ENCODE measurements at regions not wholly inside any gene's neighbourhood (a gene's known extent, or its start where the extent isn't known, plus 50 kb on each side); places are given as distances from the start of the nearest gene placed in this dataset.

DNA sequence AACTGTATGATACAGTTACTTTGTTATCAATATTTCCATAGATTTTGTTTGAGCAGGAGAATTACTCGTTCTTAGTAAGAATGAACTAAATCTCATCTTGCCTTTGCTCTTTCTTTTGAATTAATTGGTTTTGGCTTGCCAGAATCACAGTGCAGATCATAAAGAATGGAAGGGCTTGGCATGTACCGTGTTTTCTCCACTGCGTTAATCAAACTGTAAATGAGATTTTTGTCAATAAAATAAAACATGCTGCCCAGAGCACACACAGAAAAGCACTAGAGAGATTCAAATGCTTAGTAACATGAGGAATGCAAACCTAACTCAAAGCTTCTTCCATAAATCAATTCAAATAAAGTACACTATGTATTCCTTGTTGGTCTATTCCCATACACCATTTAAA lies 229.6 kb upstream of the CDH2 start (continued):
- TF ChIP-seq TCF12 (IDR thresholded peaks at IDR 0.05; ENCODE audit: low read depth, low read length) (no peak), YY1 (IDR thresholded peaks at IDR 0.05; ENCODE audit: low read depth, low read length) (no peak), TBP (IDR thresholded peaks at IDR 0.05; ENCODE audit: low read depth, low read length) (no peak), SUZ12 (IDR thresholded peaks at IDR 0.05; ENCODE audit: low read length) (no peak)
- TF ChIP-seq, protein P1, sequence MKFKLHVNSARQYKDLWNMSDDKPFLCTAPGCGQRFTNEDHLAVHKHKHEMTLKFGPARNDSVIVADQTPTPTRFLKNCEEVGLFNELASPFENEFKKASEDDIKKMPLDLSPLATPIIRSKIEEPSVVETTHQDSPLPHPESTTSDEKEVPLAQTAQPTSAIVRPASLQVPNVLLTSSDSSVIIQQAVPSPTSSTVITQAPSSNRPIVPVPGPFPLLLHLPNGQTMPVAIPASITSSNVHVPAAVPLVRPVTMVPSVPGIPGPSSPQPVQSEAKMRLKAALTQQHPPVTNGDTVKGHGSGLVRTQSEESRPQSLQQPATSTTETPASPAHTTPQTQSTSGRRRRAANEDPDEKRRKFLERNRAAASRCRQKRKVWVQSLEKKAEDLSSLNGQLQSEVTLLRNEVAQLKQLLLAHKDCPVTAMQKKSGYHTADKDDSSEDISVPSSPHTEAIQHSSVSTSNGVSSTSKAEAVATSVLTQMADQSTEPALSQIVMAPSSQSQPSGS (IDR thresholded peaks at IDR 0.05; ENCODE audit: low read length): no peak
